Gastroesophageal sphincter (tissue), 4 donors: ENCODE measurements at regions not wholly inside any gene's neighbourhood (a gene's known extent, or its start where the extent isn't known, plus 50 kb on each side); places are given as distances from the start of the nearest gene placed in this dataset.

Experiments used
- ATAC-seq: fragments of 150-250 bp; one replicate; pipeline ENCODE4 v1.9.1; 2016; ENCODE audit warnings: mild to moderate bottlenecking, moderate library complexity
- H3K27ac ChIP-seq, 4 donors: fragments of 200-600 bp; sonication (generic) in 3 of 4; 1 replicate in 3 of 4; 2 replicates in 1 of 4; pipeline ENCODE4 v1.5.1; 2016 to 2019
- H3K27me3 ChIP-seq: fragments of 200-600 bp; sonication (generic); one replicate; pipeline ENCODE4 v1.5.1; 2019
- H3K36me3 ChIP-seq, 2 donors: fragments of 200-600 bp; sonication (generic); one replicate each; pipeline ENCODE4 v1.5.1; 2019; ENCODE audit warnings: control low read depth in 1 of 2
- H3K4me1 ChIP-seq, 3 donors: fragments of 200-600 bp; sonication (generic); 1 replicate in 2 of 3; 2 replicates in 1 of 3; pipeline ENCODE4 v1.5.1; 2016 to 2019; ENCODE audit warnings: control low read depth in 2 of 3
- H3K4me3 ChIP-seq, 2 donors: fragments of 200-600 bp; sonication (generic); one replicate each; pipeline ENCODE4 v1.5.1; 2019; ENCODE audit warnings: mild to moderate bottlenecking in 1 of 2, moderate library complexity in 1 of 2
- H3K9me3 ChIP-seq, 3 donors: fragments of 200-600 bp; sonication (generic); one replicate each; pipeline ENCODE4 v1.5.1; 2017 to 2019; ENCODE audit warnings: control low read depth in 2 of 3
- CTCF ChIP-seq, 4 experiments: fragments of 200-600 bp in 2 of 4; fragments of 450-650 bp in 2 of 4; sonication (generic) in 1 of 4; IDR thresholded peaks; one replicate each; pipeline ENCODE4 v1.5.1; 2017 to 2019; ENCODE audit warnings: antibody characterized with exemption in 4 of 4, mild to moderate bottlenecking in 2 of 4, moderate library complexity in 2 of 4
- EP300 ChIP-seq: sonication (generic); formaldehyde crosslinking; IDR thresholded peaks from one replicate; pipeline ENCODE4 v1.6.1; 2017; ENCODE audit warnings: antibody characterized with exemption, mild to moderate bottlenecking
- POLR2A ChIP-seq, 2 donors: fragments of 450-650 bp; IDR thresholded peaks; one replicate each; pipeline ENCODE4 v1.6.1; 2017; ENCODE audit warnings: antibody characterized with exemption in 2 of 2, mild to moderate bottlenecking in 2 of 2, moderate library complexity in 1 of 2
- POLR2AphosphoS5 ChIP-seq: sonication (generic); formaldehyde crosslinking; IDR thresholded peaks from one replicate; pipeline ENCODE4 v1.6.1; 2017; ENCODE audit warnings: antibody characterized with exemption
- WGBS, 2 donors: methylation state at CpG; one replicate each; pipeline ENCODE4 v1.1.5; 2018; ENCODE audit warnings: low coverage in 1 of 2; 5-methylcytosine and 5-hydroxymethylcytosine counted together

GRCh38 chr1:79376106-79376505, 369.6 kb upstream of the ADGRL4 start:
- WGBS, 2 donors = 86% methylated on average over 1 of the region's 1 CpG
- H3K27ac ChIP-seq = no peak overlapping the region
- no peaks in the 10 kb centered on the region for H3K36me3 ChIP-seq
- ATAC-seq = no peak
- H3K27me3 ChIP-seq = no peaks in the 10 kb centered on the region
- H3K9me3 ChIP-seq = no peaks in the 10 kb centered on the region
- H3K4me3 ChIP-seq = no peak overlapping the region
- H3K4me1 ChIP-seq = peaks cover 0 to 12% (median 4%) of the 10 kb centered on the region in 3 donors
- no peak for TF ChIP-seq CTCF (IDR thresholded peaks at IDR 0.05)
- TF ChIP-seq POLR2AphosphoS5 = no peak
- TF ChIP-seq POLR2A (IDR thresholded peaks at IDR 0.05) = no peak
- no peak for TF ChIP-seq EP300

- no peak for ATAC-seq
- H3K4me3 ChIP-seq = no peak overlapping the region
- H3K9me3 ChIP-seq = no peaks in the 10 kb centered on the region
- no peaks in the 10 kb centered on the region for H3K36me3 ChIP-seq
- WGBS, 2 donors = 33 to 63% methylated on average over 1 of the region's 1 CpG
- H3K27me3 ChIP-seq = no peaks in the 10 kb centered on the region
- TF ChIP-seq POLR2AphosphoS5 (no peak), CTCF (IDR thresholded peaks at IDR 0.05) (no peak), EP300 (no peak), POLR2A (IDR thresholded peaks at IDR 0.05) (no peak)
- no peak overlapping the region for H3K27ac ChIP-seq
- H3K4me1 ChIP-seq = peaks cover 0 to 12% (median 4%) of the 10 kb centered on the region in 3 donors
Measured at GRCh38 chr1:79375352-79375751, 368.8 kb upstream of the ADGRL4 start.

- H3K4me1 ChIP-seq = peaks cover 0 to 12% (median 4%) of the 10 kb centered on the region in 3 donors
- no peak for TF ChIP-seq POLR2AphosphoS5
- TF ChIP-seq CTCF (IDR thresholded peaks at IDR 0.05) = no peak
- TF ChIP-seq POLR2A (IDR thresholded peaks at IDR 0.05) = no peak
- no peak for TF ChIP-seq EP300
- H3K36me3 ChIP-seq = no peaks in the 10 kb centered on the region
- H3K27me3 ChIP-seq = no peaks in the 10 kb centered on the region
- ATAC-seq = no peak
- no peak overlapping the region for H3K27ac ChIP-seq
- 60 to 83% methylated on average over 1 of the region's 1 CpG for WGBS, 2 donors
- no peak overlapping the region for H3K4me3 ChIP-seq
- no peaks in the 10 kb centered on the region for H3K9me3 ChIP-seq
Measured at GRCh38 chr1:79374397-79374796, 367.9 kb upstream of the ADGRL4 start.

- ATAC-seq = no peak
- H3K4me3 ChIP-seq = no peak overlapping the region
- no peak for TF ChIP-seq POLR2AphosphoS5
- TF ChIP-seq CTCF (IDR thresholded peaks at IDR 0.05) = no peak
- no peak for TF ChIP-seq EP300
- TF ChIP-seq POLR2A (IDR thresholded peaks at IDR 0.05) = no peak
- H3K36me3 ChIP-seq = no peaks in the 10 kb centered on the region
- H3K27ac ChIP-seq = no peak overlapping the region
- 25 to 36% methylated on average over 2 of the region's 2 CpGs for WGBS, 2 donors
- H3K4me1 ChIP-seq = peaks cover 0 to 12% (median 4%) of the 10 kb centered on the region in 3 donors
- H3K27me3 ChIP-seq = no peaks in the 10 kb centered on the region
- H3K9me3 ChIP-seq = no peaks in the 10 kb centered on the region
Measured at GRCh38 chr1:79373481-79374125, 367.1 kb upstream of the ADGRL4 start.

- Histone ChIP-seq H3K4me3 (no peak overlapping the region), H3K27me3 (no peaks in the 10 kb centered on the region), H3K27ac (no peak overlapping the region), H3K4me1 (peaks cover 0 to 12% (median 4%) of the 10 kb centered on the region in 3 donors), H3K9me3 (no peaks in the 10 kb centered on the region), H3K36me3 (no peaks in the 10 kb centered on the region)
- no peak for ATAC-seq
- 63 to 89% methylated on average over 1 of the region's 1 CpG for WGBS, 2 donors
- TF ChIP-seq POLR2AphosphoS5 (no peak), EP300 (no peak), CTCF (IDR thresholded peaks at IDR 0.05) (no peak), POLR2A (IDR thresholded peaks at IDR 0.05) (no peak)
Measured at GRCh38 chr1:79371802-79372201, 365.3 kb upstream of the ADGRL4 start.
